22Rv1 (cell line): ENCODE measurements at regions not wholly inside any gene's neighbourhood (a gene's known extent, or its start where the extent isn't known, plus 50 kb on each side); places are given as distances from the start of the nearest gene placed in this dataset.

Source experiments
- ZFX ChIP-seq: fragments of 450-650 bp; IDR thresholded peaks from 2 replicates; pipeline ENCODE4 v1.6.1; 2017; ENCODE audit warnings: antibody characterized with exemption, borderline replicate concordance
- TF ChIP-seq, protein P1 (sequence below): fragments of 450-650 bp; IDR thresholded peaks from 2 replicates; pipeline ENCODE4 v1.5.1; 2017; ENCODE audit warnings: mild to moderate bottlenecking

- TF ChIP-seq, protein P1, sequence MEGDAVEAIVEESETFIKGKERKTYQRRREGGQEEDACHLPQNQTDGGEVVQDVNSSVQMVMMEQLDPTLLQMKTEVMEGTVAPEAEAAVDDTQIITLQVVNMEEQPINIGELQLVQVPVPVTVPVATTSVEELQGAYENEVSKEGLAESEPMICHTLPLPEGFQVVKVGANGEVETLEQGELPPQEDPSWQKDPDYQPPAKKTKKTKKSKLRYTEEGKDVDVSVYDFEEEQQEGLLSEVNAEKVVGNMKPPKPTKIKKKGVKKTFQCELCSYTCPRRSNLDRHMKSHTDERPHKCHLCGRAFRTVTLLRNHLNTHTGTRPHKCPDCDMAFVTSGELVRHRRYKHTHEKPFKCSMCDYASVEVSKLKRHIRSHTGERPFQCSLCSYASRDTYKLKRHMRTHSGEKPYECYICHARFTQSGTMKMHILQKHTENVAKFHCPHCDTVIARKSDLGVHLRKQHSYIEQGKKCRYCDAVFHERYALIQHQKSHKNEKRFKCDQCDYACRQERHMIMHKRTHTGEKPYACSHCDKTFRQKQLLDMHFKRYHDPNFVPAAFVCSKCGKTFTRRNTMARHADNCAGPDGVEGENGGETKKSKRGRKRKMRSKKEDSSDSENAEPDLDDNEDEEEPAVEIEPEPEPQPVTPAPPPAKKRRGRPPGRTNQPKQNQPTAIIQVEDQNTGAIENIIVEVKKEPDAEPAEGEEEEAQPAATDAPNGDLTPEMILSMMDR: no peak
- no peak for TF ChIP-seq ZFX
Measured at GRCh38 chr15:59812250-59812870, 123.2 kb upstream of the BNIP2 start.
